HEK293 (cell line): ENCODE measurements at regions not wholly inside any gene's neighbourhood (a gene's known extent, or its start where the extent isn't known, plus 50 kb on each side); places are given as distances from the start of the nearest gene placed in this dataset.

Source experiments
- YY1 ChIP-seq: fragments of 450-650 bp; formaldehyde crosslinking; IDR thresholded peaks from 2 replicates; pipeline ENCODE4 v1.5.1; 2018; ENCODE audit warnings: missing biosample characterization, missing genetic modification characterization
- ZNF157 ChIP-seq: fragments of 450-650 bp; formaldehyde crosslinking; IDR thresholded peaks from 2 replicates; pipeline ENCODE4 v1.5.1; 2016; ENCODE audit warnings: missing biosample characterization, missing genetic modification characterization
- ZNF292 ChIP-seq: fragments of 450-650 bp; formaldehyde crosslinking; IDR thresholded peaks from 2 replicates; pipeline ENCODE4 v1.5.1; 2016; ENCODE audit warnings: low read depth, missing biosample characterization, missing genetic modification characterization, borderline replicate concordance
- ZNF830 ChIP-seq: fragments of 450-650 bp; IDR thresholded peaks from 2 replicates; pipeline ENCODE4 v1.5.0; 2018; ENCODE audit warnings: missing biosample characterization, missing genetic modification characterization, low read depth, mild to moderate bottlenecking, moderate library complexity
- TF ChIP-seq, protein P1 (sequence below): fragments of 450-650 bp; formaldehyde crosslinking; IDR thresholded peaks from 2 replicates; pipeline ENCODE4 v1.5.1; 2016; ENCODE audit warnings: missing biosample characterization, missing genetic modification characterization
- TF ChIP-seq, protein P2 (sequence below): fragments of 450-650 bp; formaldehyde crosslinking; IDR thresholded peaks from 2 replicates; pipeline ENCODE4 v1.5.1; 2016; ENCODE audit warnings: missing biosample characterization, missing genetic modification characterization
- TF ChIP-seq, protein P3 (sequence below): fragments of 450-650 bp; formaldehyde crosslinking; optimal IDR thresholded peaks from 2 replicates; pipeline ENCODE3; 2016; ENCODE audit warnings: missing biosample characterization, mild to moderate bottlenecking, missing genetic modification characterization

- TF ChIP-seq, protein P1, sequence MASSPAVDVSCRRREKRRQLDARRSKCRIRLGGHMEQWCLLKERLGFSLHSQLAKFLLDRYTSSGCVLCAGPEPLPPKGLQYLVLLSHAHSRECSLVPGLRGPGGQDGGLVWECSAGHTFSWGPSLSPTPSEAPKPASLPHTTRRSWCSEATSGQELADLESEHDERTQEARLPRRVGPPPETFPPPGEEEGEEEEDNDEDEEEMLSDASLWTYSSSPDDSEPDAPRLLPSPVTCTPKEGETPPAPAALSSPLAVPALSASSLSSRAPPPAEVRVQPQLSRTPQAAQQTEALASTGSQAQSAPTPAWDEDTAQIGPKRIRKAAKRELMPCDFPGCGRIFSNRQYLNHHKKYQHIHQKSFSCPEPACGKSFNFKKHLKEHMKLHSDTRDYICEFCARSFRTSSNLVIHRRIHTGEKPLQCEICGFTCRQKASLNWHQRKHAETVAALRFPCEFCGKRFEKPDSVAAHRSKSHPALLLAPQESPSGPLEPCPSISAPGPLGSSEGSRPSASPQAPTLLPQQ (tag by site-specific recombination), result no peak
- TF ChIP-seq ZNF157 (no peak), YY1 (tag by site-specific recombination) (no peak), ZNF292 (tag by site-specific recombination) (no peak), ZNF830 (no peak)
- TF ChIP-seq, protein P2, sequence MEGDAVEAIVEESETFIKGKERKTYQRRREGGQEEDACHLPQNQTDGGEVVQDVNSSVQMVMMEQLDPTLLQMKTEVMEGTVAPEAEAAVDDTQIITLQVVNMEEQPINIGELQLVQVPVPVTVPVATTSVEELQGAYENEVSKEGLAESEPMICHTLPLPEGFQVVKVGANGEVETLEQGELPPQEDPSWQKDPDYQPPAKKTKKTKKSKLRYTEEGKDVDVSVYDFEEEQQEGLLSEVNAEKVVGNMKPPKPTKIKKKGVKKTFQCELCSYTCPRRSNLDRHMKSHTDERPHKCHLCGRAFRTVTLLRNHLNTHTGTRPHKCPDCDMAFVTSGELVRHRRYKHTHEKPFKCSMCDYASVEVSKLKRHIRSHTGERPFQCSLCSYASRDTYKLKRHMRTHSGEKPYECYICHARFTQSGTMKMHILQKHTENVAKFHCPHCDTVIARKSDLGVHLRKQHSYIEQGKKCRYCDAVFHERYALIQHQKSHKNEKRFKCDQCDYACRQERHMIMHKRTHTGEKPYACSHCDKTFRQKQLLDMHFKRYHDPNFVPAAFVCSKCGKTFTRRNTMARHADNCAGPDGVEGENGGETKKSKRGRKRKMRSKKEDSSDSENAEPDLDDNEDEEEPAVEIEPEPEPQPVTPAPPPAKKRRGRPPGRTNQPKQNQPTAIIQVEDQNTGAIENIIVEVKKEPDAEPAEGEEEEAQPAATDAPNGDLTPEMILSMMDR, result no peak
- TF ChIP-seq, protein P3, sequence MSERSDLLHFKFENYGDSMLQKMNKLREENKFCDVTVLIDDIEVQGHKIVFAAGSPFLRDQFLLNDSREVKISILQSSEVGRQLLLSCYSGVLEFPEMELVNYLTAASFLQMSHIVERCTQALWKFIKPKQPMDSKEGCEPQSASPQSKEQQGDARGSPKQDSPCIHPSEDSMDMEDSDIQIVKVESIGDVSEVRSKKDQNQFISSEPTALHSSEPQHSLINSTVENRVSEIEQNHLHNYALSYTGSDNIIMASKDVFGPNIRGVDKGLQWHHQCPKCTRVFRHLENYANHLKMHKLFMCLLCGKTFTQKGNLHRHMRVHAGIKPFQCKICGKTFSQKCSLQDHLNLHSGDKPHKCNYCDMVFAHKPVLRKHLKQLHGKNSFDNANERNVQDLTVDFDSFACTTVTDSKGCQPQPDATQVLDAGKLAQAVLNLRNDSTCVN (tag by site-specific recombination), result no peak
Observed at GRCh38 chr3:190737446-190737845, 125.0 kb downstream of the GMNC start.
